ENCODE measurements at regions not wholly inside any gene's neighbourhood (a gene's known extent, or its start where the extent isn't known, plus 50 kb on each side); places are given as distances from the start of the nearest gene placed in this dataset.
A peak's percentile ranks its signal among the peaks of the same experiment; 100 is the strongest.
"Not testable (repeated sequence)": the region's sequence is repeated elsewhere in the genome, so short reads cannot be mapped to it uniquely, and the experiment has no call there.

- FAIRE-seq (no peak), DNase-seq (ENCODE audit: low spot score) (no peak)
Measured at GRCh38 chr2:225779829-225780228, 380.3 kb downstream of the NYAP2 start.

GRCh38 chr2:225773148-225773547, 373.6 kb downstream of the NYAP2 start:
- FAIRE-seq, result no peak
- DNase-seq (ENCODE audit: low spot score), result no peak

- FAIRE-seq, result no peak
- no peak for DNase-seq (ENCODE audit: low spot score)
Measured at GRCh38 chr2:225771701-225772100, 372.2 kb downstream of the NYAP2 start.

- DNase-seq (ENCODE audit: low spot score) (no peak), FAIRE-seq (no peak)
Measured at GRCh38 chr2:225768741-225769140, 369.2 kb downstream of the NYAP2 start.

GRCh38 chr2:225766431-225766830, 366.9 kb downstream of the NYAP2 start:
- FAIRE-seq (no peak), DNase-seq (ENCODE audit: low spot score) (no peak)

GRCh38 chr2:225765820-225766219, 366.3 kb downstream of the NYAP2 start:
- FAIRE-seq (no peak), DNase-seq (ENCODE audit: low spot score) (no peak)

- no peak for FAIRE-seq
- DNase-seq (ENCODE audit: low spot score), result no peak
Measured at GRCh38 chr2:225764346-225764745, 364.8 kb downstream of the NYAP2 start.

GRCh38 chr2:225763711-225764110, 364.2 kb downstream of the NYAP2 start:
- DNase-seq (ENCODE audit: low spot score) (no peak), FAIRE-seq (no peak)

GRCh38 chr2:225761396-225761795, 361.9 kb downstream of the NYAP2 start:
- no peak for DNase-seq (ENCODE audit: low spot score)
- no peak for FAIRE-seq

GRCh38 chr2:225757248-225757647, 357.7 kb downstream of the NYAP2 start:
- DNase-seq (ENCODE audit: low spot score) (no peak), FAIRE-seq (no peak)

GRCh38 chr2:225756198-225756597, 356.7 kb downstream of the NYAP2 start:
- FAIRE-seq (no peak), DNase-seq (ENCODE audit: low spot score) (no peak)

GRCh38 chr2:225748609-225749008, 349.1 kb downstream of the NYAP2 start:
- no peak for FAIRE-seq
- no peak for DNase-seq (ENCODE audit: low spot score)

GRCh38 chr2:225743996-225744395, 344.5 kb downstream of the NYAP2 start:
- not testable (repeated sequence) for FAIRE-seq; DNase-seq (ENCODE audit: low spot score)

GRCh38 chr2:225742487-225742886, 343.0 kb downstream of the NYAP2 start:
- FAIRE-seq (no peak), DNase-seq (ENCODE audit: low spot score) (no peak)

GRCh38 chr2:225740086-225740485, 340.6 kb downstream of the NYAP2 start:
- FAIRE-seq (no peak), DNase-seq (ENCODE audit: low spot score) (no peak)

GRCh38 chr2:225739328-225739727, 339.8 kb downstream of the NYAP2 start:
- DNase-seq (ENCODE audit: low spot score) (no peak), FAIRE-seq (no peak)

- DNase-seq (ENCODE audit: low spot score) (no peak), FAIRE-seq (no peak)
Measured at GRCh38 chr2:225738735-225739134, 339.2 kb downstream of the NYAP2 start.

- FAIRE-seq, result no peak
- DNase-seq (ENCODE audit: low spot score), result no peak
Measured at GRCh38 chr2:225737556-225737955, 338.0 kb downstream of the NYAP2 start.

GRCh38 chr2:225735844-225736243, 336.3 kb downstream of the NYAP2 start:
- DNase-seq (ENCODE audit: low spot score), result peak; percentile 38
- peak; percentile 78 for FAIRE-seq

GRCh38 chr2:225725726-225726125, 326.2 kb downstream of the NYAP2 start:
- DNase-seq (ENCODE audit: low spot score) (no peak), FAIRE-seq (no peak)
